ENCODE measurements at regions not wholly inside any gene's neighbourhood (a gene's known extent, or its start where the extent isn't known, plus 50 kb on each side); places are given as distances from the start of the nearest gene placed in this dataset.

GRCh38 chr11:130778026-130778425 is 138.3 kb downstream of the SNX19 start:
- no peak for TF ChIP-seq MAX (IDR thresholded peaks at IDR 0.05)
- no peak for TF ChIP-seq ATF3 (IDR thresholded peaks at IDR 0.05)
- TF ChIP-seq RXRA (IDR thresholded peaks at IDR 0.05): no peak
- no peak for TF ChIP-seq RAD21 (IDR thresholded peaks at IDR 0.05)
- 88% methylated on average over 15 of the region's 15 CpGs for WGBS
- Histone ChIP-seq H3K4me3 (ENCODE audit: low read depth in 1 of 3, low read length in 3 of 3) (no peak overlapping the region), H3K27me3 (ENCODE audit: control insufficient read depth in 4 of 4, insufficient read depth in 4 of 4, low read length in 3 of 4) (no peaks in the 10 kb centered on the region), H3K27ac (ENCODE audit: low read depth in 1 of 2, low read length in 2 of 2) (no peak overlapping the region), H3K36me3 (ENCODE audit: control insufficient read depth in 4 of 4, insufficient read depth in 3 of 4, low read depth in 1 of 4, low read length in 3 of 4) (no peaks in the 10 kb centered on the region), H3K9me3 (ENCODE audit: control insufficient read depth in 4 of 4, low read length in 3 of 4) (no peaks in the 10 kb centered on the region), H3K9ac (ENCODE audit: low read depth in 1 of 2, low read length in 2 of 2) (no peak overlapping the region), H3K4me1 (ENCODE audit: control insufficient read depth in 4 of 4, insufficient read depth in 4 of 4, low read length in 3 of 4) (no peaks in the 10 kb centered on the region)
- no peak for DNase-seq (ENCODE audit: low spot score)

GRCh38 chr11:130778705-130779104 is 137.6 kb downstream of the SNX19 start:
- no peaks in the 10 kb centered on the region for H3K4me1 ChIP-seq (ENCODE audit: control insufficient read depth in 4 of 4, insufficient read depth in 4 of 4, low read length in 3 of 4)
- no peak for TF ChIP-seq HNF4G (IDR thresholded peaks at IDR 0.05)
- no peak for TF ChIP-seq YY1 (IDR thresholded peaks at IDR 0.05)
- TF ChIP-seq JUND (IDR thresholded peaks at IDR 0.05): no peak
- TF ChIP-seq TAF1 (conservative IDR thresholded peaks at IDR 0.05): no peak
- TF ChIP-seq EGR1 (IDR thresholded peaks at IDR 0.05; ENCODE audit: low read depth in 2 of 2): no peak
- no peak for TF ChIP-seq RXRA (IDR thresholded peaks at IDR 0.05)
- TF ChIP-seq REST (IDR thresholded peaks at IDR 0.05): no peak
- no peak for TF ChIP-seq NR2F2 (IDR thresholded peaks at IDR 0.05)
- TF ChIP-seq MAX (IDR thresholded peaks at IDR 0.05): no peak
- no peak for TF ChIP-seq GABPA (IDR thresholded peaks at IDR 0.05 in 1 of 2, conservative IDR thresholded peaks at IDR 0.05 in 1 of 2)
- H3K27me3 ChIP-seq (ENCODE audit: control insufficient read depth in 4 of 4, insufficient read depth in 4 of 4, low read length in 3 of 4): no peaks in the 10 kb centered on the region
- no peaks in the 10 kb centered on the region for H3K9me3 ChIP-seq (ENCODE audit: control insufficient read depth in 4 of 4, low read length in 3 of 4)
- no peak overlapping the region for H3K4me3 ChIP-seq (ENCODE audit: low read depth in 1 of 3, low read length in 3 of 3)
- H3K36me3 ChIP-seq (ENCODE audit: control insufficient read depth in 4 of 4, insufficient read depth in 3 of 4, low read depth in 1 of 4, low read length in 3 of 4): no peaks in the 10 kb centered on the region
- no peak overlapping the region for H3K27ac ChIP-seq (ENCODE audit: low read depth in 1 of 2, low read length in 2 of 2)
- DNase-seq (ENCODE audit: low spot score): no peak
- H3K9ac ChIP-seq (ENCODE audit: low read depth in 1 of 2, low read length in 2 of 2): no peak overlapping the region

GRCh38 chr11:130779267-130779666 is 137.0 kb downstream of the SNX19 start:
- Histone ChIP-seq H3K36me3 (ENCODE audit: control insufficient read depth in 4 of 4, insufficient read depth in 3 of 4, low read depth in 1 of 4, low read length in 3 of 4) (no peaks in the 10 kb centered on the region), H3K27me3 (ENCODE audit: control insufficient read depth in 4 of 4, insufficient read depth in 4 of 4, low read length in 3 of 4) (no peaks in the 10 kb centered on the region), H3K9me3 (ENCODE audit: control insufficient read depth in 4 of 4, low read length in 3 of 4) (no peaks in the 10 kb centered on the region), H3K9ac (ENCODE audit: low read depth in 1 of 2, low read length in 2 of 2) (no peak overlapping the region), H3K4me1 (ENCODE audit: control insufficient read depth in 4 of 4, insufficient read depth in 4 of 4, low read length in 3 of 4) (no peaks in the 10 kb centered on the region), H3K4me3 (ENCODE audit: low read depth in 1 of 3, low read length in 3 of 3) (no peak overlapping the region), H3K27ac (ENCODE audit: low read depth in 1 of 2, low read length in 2 of 2) (no peak overlapping the region)
- DNase-seq (ENCODE audit: low spot score): no peak
- 82% methylated on average over 1 of the region's 1 CpG for WGBS
- TF ChIP-seq EGR1 (IDR thresholded peaks at IDR 0.05; ENCODE audit: low read depth in 2 of 2) (no peak), YY1 (IDR thresholded peaks at IDR 0.05) (no peak), TAF1 (conservative IDR thresholded peaks at IDR 0.05) (no peak), RXRA (IDR thresholded peaks at IDR 0.05) (no peak), MAX (IDR thresholded peaks at IDR 0.05) (no peak), ZBTB33 (IDR thresholded peaks at IDR 0.05) (no peak), SP1 (IDR thresholded peaks at IDR 0.05) (no peak), HNF4G (IDR thresholded peaks at IDR 0.05) (no peak), FOXA1 (IDR thresholded peaks at IDR 0.05) (no peak), NR2F2 (IDR thresholded peaks at IDR 0.05) (no peak), FOXA2 (IDR thresholded peaks at IDR 0.05) (no peak), JUND (IDR thresholded peaks at IDR 0.05) (no peak), CTCF (IDR thresholded peaks at IDR 0.05; ENCODE audit: low read depth, low read length, missing input control) (no peak)
